Spleen (tissue), 11 donors: ENCODE measurements at regions not wholly inside any gene's neighbourhood (a gene's known extent, or its start where the extent isn't known, plus 50 kb on each side); places are given as distances from the start of the nearest gene placed in this dataset.

ENCODE experiments used
- DNase-seq: peaks from one replicate; pipeline ENCODE4 v3.0.0-alpha.2; 2020
- H3K27ac ChIP-seq, 8 donors: fragments of 200-600 bp; sonication (generic) in 7 of 8; 1 replicate in 4 of 8; 2 replicates in 4 of 8; pipeline versions ENCODE4 v1.5.0 to v1.8.0; 2016 to 2021; ENCODE audit warnings: inconsistent platforms in 4 of 8, mild to moderate bottlenecking in 4 of 8, moderate library complexity in 1 of 8
- H3K27me3 ChIP-seq, 7 donors: fragments of 200-600 bp; sonication (generic) in 6 of 7; replicated peaks in 1 of 7; 1 replicate in 4 of 7; 2 replicates in 3 of 7; pipeline versions ENCODE4 v1.5.0 to v1.8.0; 2016 to 2021; ENCODE audit warnings: inconsistent platforms in 3 of 7, mild to moderate bottlenecking in 1 of 7
- H3K36me3 ChIP-seq, 6 donors: fragments of 200-600 bp; sonication (generic) in 5 of 6; 1 replicate in 4 of 6; 2 replicates in 2 of 6; pipeline versions ENCODE4 v1.5.0 to v1.8.0; 2016 to 2021; ENCODE audit warnings: inconsistent platforms in 2 of 6
- H3K4me1 ChIP-seq, 6 donors: fragments of 200-600 bp; sonication (generic) in 5 of 6; 1 replicate in 3 of 6; 2 replicates in 3 of 6; pipeline versions ENCODE4 v1.5.0 to v1.8.0; 2016 to 2021; ENCODE audit warnings: inconsistent platforms in 3 of 6
- H3K4me3 ChIP-seq, 8 donors: fragments of 200-600 bp; sonication (generic) in 7 of 8; 1 replicate in 4 of 8; 2 replicates in 4 of 8; pipeline versions ENCODE4 v1.5.0 to v1.8.0; 2016 to 2021; ENCODE audit warnings: inconsistent platforms in 4 of 8, mild to moderate bottlenecking in 4 of 8, moderate library complexity in 2 of 8
- H3K9me3 ChIP-seq, 8 donors: fragments of 200-600 bp; sonication (generic) in 7 of 8; 1 replicate in 4 of 8; 2 replicates in 4 of 8; pipeline versions ENCODE4 v1.5.0 to v1.8.0; 2016 to 2021; ENCODE audit warnings: inconsistent platforms in 4 of 8
- CTCF ChIP-seq, 11 experiments: fragments of 200-600 bp in 7 of 11; fragments of 450-650 bp in 4 of 11; sonication (generic) in 4 of 11; IDR thresholded peaks in 8 of 11; conservative IDR thresholded peaks in 3 of 11; 1 replicate in 7 of 11; 2 replicates in 4 of 11; pipeline versions ENCODE4 v1.4.0 to v1.8.0; 2016 to 2021; ENCODE audit warnings: antibody characterized with exemption in 11 of 11, inconsistent platforms in 4 of 11, mild to moderate bottlenecking in 1 of 11
- POLR2A ChIP-seq, 3 donors: fragments of 450-650 bp; IDR thresholded peaks; one replicate each; pipeline ENCODE4 v1.5.1; 2017; ENCODE audit warnings: antibody characterized with exemption in 3 of 3, mild to moderate bottlenecking in 1 of 3
- POLR2AphosphoS5 ChIP-seq, 3 donors: sonication (generic); formaldehyde crosslinking; IDR thresholded peaks; one replicate each; pipeline ENCODE4 v1.5.1; 2017; ENCODE audit warnings: antibody characterized with exemption in 3 of 3
- WGBS, 5 donors: extraction: QIAGEN DNeasy Blood & Tissue Kit in 3 of 5; methylation state at CpG; one replicate each; pipeline versions ENCODE4 v1.1.5 to v1.1.7; 2013 to 2018; 5-methylcytosine and 5-hydroxymethylcytosine counted together
- intact Hi-C: fragments of 100-400 bp; cut with DNase I; formaldehyde crosslinking; loops from one replicate; pipeline ENCODE4 v1.15.0; 2023; ENCODE audit warnings: low total_unique reads
- donor health status: healthy with polysubstance abuse.
- donor health status: DM: no; HTN: no; CAD: no; lungs with moderate emphysema.
- donor health status: DM: no; HTN: no; CAD: no.
- donor health status: Bipolar disorder and iron deficiency.
- donor health status: healthy.
- donor health status: DM: no; HTN: no; CAD: no.
- donor health status: DM: yes; HTN: yes; CAD: no.

- peaks cover 0 to 27% (median 0%) of the 10 kb centered on the region in 7 donors for H3K27me3 ChIP-seq
- no peak overlapping the region for H3K4me3 ChIP-seq
- TF ChIP-seq CTCF (IDR thresholded peaks at IDR 0.05 in 8 of 11, conservative IDR thresholded peaks at IDR 0.05 in 3 of 11), result no peak
- TF ChIP-seq POLR2AphosphoS5 (IDR thresholded peaks at IDR 0.05), result no peak
- no peak for TF ChIP-seq POLR2A (IDR thresholded peaks at IDR 0.05)
- 84 to 90% (median 85%) methylated on average over 4 of the region's 4 CpGs for WGBS, 5 donors
- no peak overlapping the region for H3K27ac ChIP-seq
- intact Hi-C loops, result no loop called here
- no peak for DNase-seq
- no peaks in the 10 kb centered on the region for H3K4me1 ChIP-seq
- H3K9me3 ChIP-seq, result no peaks in the 10 kb centered on the region
- H3K36me3 ChIP-seq, result no peaks in the 10 kb centered on the region
These were observed 177.9 kb downstream of the WSCD1 start for GRCh38 chr17:6248061-6248460.

- no peak for DNase-seq
- whole genome bisulfite sequencing, 5 donors, result 69 to 82% (median 75%) methylated on average over 8 of the region's 8 CpGs
- TF ChIP-seq POLR2AphosphoS5 (IDR thresholded peaks at IDR 0.05), result no peak
- TF ChIP-seq CTCF (IDR thresholded peaks at IDR 0.05 in 8 of 11, conservative IDR thresholded peaks at IDR 0.05 in 3 of 11), result no peak
- no peak for TF ChIP-seq POLR2A (IDR thresholded peaks at IDR 0.05)
- no peaks in the 10 kb centered on the region for H3K36me3 ChIP-seq
- intact Hi-C loops, result no loop called here
- no peak overlapping the region for H3K4me3 ChIP-seq
- no peak overlapping the region for H3K27ac ChIP-seq
- no peaks in the 10 kb centered on the region for H3K9me3 ChIP-seq
- peaks cover 0 to 47% (median 0%) of the 10 kb centered on the region in 7 donors for H3K27me3 ChIP-seq
- H3K4me1 ChIP-seq, result no peaks in the 10 kb centered on the region
These were observed 175.4 kb downstream of the WSCD1 start for GRCh38 chr17:6245301-6246177.

GRCh38 chr17:6244796-6245195 lies 174.6 kb downstream of the WSCD1 start:
- WGBS, 5 donors, result 63 to 83% (median 69%) methylated on average over 2 to 4 of the region's 4 CpGs
- H3K36me3 ChIP-seq, result no peaks in the 10 kb centered on the region
- DNase-seq, result no peak
- TF ChIP-seq POLR2A (IDR thresholded peaks at IDR 0.05) (no peak), CTCF (IDR thresholded peaks at IDR 0.05 in 8 of 11, conservative IDR thresholded peaks at IDR 0.05 in 3 of 11) (no peak), POLR2AphosphoS5 (IDR thresholded peaks at IDR 0.05) (no peak)
- intact Hi-C loops, result no loop called here
- H3K4me3 ChIP-seq, result no peak overlapping the region
- no peaks in the 10 kb centered on the region for H3K4me1 ChIP-seq
- no peak overlapping the region for H3K27ac ChIP-seq
- peaks cover 0 to 47% (median 0%) of the 10 kb centered on the region in 7 donors for H3K27me3 ChIP-seq
- no peaks in the 10 kb centered on the region for H3K9me3 ChIP-seq

- Histone ChIP-seq H3K27me3 (peaks cover 0 to 52% (median 0%) of the 10 kb centered on the region in 7 donors), H3K4me1 (no peaks in the 10 kb centered on the region), H3K27ac (no peak overlapping the region), H3K9me3 (no peaks in the 10 kb centered on the region), H3K36me3 (no peaks in the 10 kb centered on the region), H3K4me3 (no peak overlapping the region)
- TF ChIP-seq POLR2A (IDR thresholded peaks at IDR 0.05) (no peak), POLR2AphosphoS5 (IDR thresholded peaks at IDR 0.05) (no peak), CTCF (IDR thresholded peaks at IDR 0.05 in 8 of 11, conservative IDR thresholded peaks at IDR 0.05 in 3 of 11) (no peak)
- intact Hi-C loops, result no loop called here
- DNase-seq, result no peak
- WGBS, 5 donors, result 53 to 69% (median 66%) methylated on average over 5 of the region's 5 CpGs
These were observed 174.1 kb downstream of the WSCD1 start for GRCh38 chr17:6244253-6244652.
